SU-DHL-6 (cell line): ENCODE measurements at regions not wholly inside any gene's neighbourhood (a gene's known extent, or its start where the extent isn't known, plus 50 kb on each side); places are given as distances from the start of the nearest gene placed in this dataset.

Source experiments
- H2AFZ ChIP-seq: fragments of 200-600 bp; sonication (generic); 2 replicates; pipeline ENCODE4 v1.6.1; 2014; ENCODE audit warnings: low read depth, mild to moderate bottlenecking, moderate library complexity, mixed read lengths, antibody characterized with exemption, low read length; ENCODE audit not compliant: severe bottlenecking
- H3F3A ChIP-seq: fragments of 200-600 bp; shearing (Covaris generic); 2 replicates; pipeline ENCODE4 v1.6.0; 2016; ENCODE audit warnings: antibody characterized with exemption, mild to moderate bottlenecking; ENCODE audit not compliant: insufficient read depth
- H3K27ac ChIP-seq: fragments of 200-600 bp; sonication (generic); 2 replicates; pipeline ENCODE4 v1.5.1; 2016; ENCODE audit warnings: low read depth, mild to moderate bottlenecking, low read length, moderate library complexity, mixed read lengths
- H3K27me3 ChIP-seq: fragments of 200-600 bp; sonication (generic), shearing (Covaris generic); 2 replicates; pipeline ENCODE4 v1.6.0; 2014; ENCODE audit warnings: mild to moderate bottlenecking, low read length
- H3K36me3 ChIP-seq: fragments of 200-600 bp; sonication (generic); 2 replicates; pipeline ENCODE4 v1.6.1; 2014; ENCODE audit warnings: mild to moderate bottlenecking, low read length, mixed read lengths
- H3K4me2 ChIP-seq: fragments of 300-600, 200-600 bp; shearing (Covaris generic), sonication (generic); 2 replicates; pipeline ENCODE4 v1.6.0; 2014; ENCODE audit warnings: low read length, low read depth, mild to moderate bottlenecking; ENCODE audit not compliant: poor library complexity, severe bottlenecking
- H3K4me3 ChIP-seq: fragments of 200-600 bp; sonication (generic); 2 replicates; pipeline ENCODE4 v1.5.1; 2014; ENCODE audit warnings: antibody characterized with exemption, low read length, mild to moderate bottlenecking, mixed read lengths; ENCODE audit not compliant: insufficient read depth, poor library complexity, severe bottlenecking
- H3K79me2 ChIP-seq: fragments of 200-600 bp; sonication (generic); 2 replicates; pipeline ENCODE4 v1.6.1; 2014; ENCODE audit warnings: mild to moderate bottlenecking, low read length, moderate library complexity; ENCODE audit not compliant: insufficient read depth
- H3K9ac ChIP-seq: fragments of 200-600 bp; sonication (generic); 2 replicates; pipeline ENCODE4 v1.7.0; 2014; ENCODE audit warnings: mild to moderate bottlenecking, low read length
- H3K9me2 ChIP-seq: fragments of 200-600 bp; sonication (generic); replicated peaks from 2 replicates; pipeline ENCODE4 v1.6.1; 2014; ENCODE audit warnings: low read length; ENCODE audit not compliant: insufficient read depth
- H3K9me3 ChIP-seq: fragments of 200-600 bp; sonication (generic); 2 replicates; pipeline ENCODE4 v1.6.1; 2014; ENCODE audit warnings: low read length, mixed read lengths; ENCODE audit not compliant: insufficient read depth
- H4K20me1 ChIP-seq: fragments of 200-600 bp; sonication (generic); 2 replicates; pipeline ENCODE4 v1.6.1; 2014; ENCODE audit warnings: low read depth, mild to moderate bottlenecking, antibody characterized with exemption, low read length, moderate library complexity, mixed read lengths
- EZH2phosphoT487 ChIP-seq: fragments of 200-600 bp; sonication (generic), shearing (Covaris generic); conservative IDR thresholded peaks from 2 replicates; pipeline ENCODE4 v1.6.1; 2018; ENCODE audit warnings: mild to moderate bottlenecking, antibody characterized with exemption, low read length, moderate library complexity, mixed read lengths
- TF ChIP-seq, protein P1 (sequence below): fragments of 200-600 bp; sonication (generic); IDR thresholded peaks from one replicate; pipeline ENCODE4 v1.5.1; 2017; ENCODE audit warnings: antibody characterized with exemption, mild to moderate bottlenecking, low read length, moderate library complexity; ENCODE audit not compliant: insufficient read depth, poor library complexity, severe bottlenecking

DNA sequence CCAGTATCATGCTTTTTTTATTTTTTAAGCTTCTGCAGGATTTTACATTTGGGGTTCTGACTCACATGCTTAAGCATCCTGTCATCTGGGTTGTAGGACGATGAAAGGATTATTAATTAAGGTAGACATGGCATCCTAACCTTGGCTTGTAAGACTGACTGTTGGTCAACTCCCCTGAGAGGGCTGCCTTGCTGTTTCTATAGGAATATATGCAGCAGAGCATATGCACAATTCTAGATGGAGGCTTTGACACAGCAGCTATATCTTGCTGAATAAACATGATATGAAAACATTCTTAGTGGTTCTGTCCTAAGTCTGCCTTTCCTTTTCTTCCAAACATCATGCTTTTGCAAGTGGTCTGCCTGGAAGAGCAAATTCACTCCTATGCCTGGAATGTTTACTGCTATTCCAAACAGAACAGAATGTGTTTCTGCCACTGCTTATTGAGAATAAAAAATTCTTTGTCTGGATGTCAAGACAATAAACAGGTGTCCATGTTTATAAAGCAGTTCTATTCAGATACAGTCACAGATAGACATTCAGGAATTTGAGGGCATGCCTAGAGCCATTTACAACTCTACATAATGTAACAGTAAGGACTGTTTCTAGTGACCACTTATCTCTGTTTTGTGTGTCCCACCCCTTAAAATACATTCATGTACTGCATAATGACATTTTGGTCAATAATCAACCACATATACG is 166.2 kb upstream of the PPP2R2B start:
- Histone ChIP-seq H3K4me3 (no peak overlapping the region), H3K27ac (no peak overlapping the region), H3K79me2 (no peaks in the 10 kb centered on the region), H3K4me2 (no peak overlapping the region), H3K36me3 (no peaks in the 10 kb centered on the region), H3F3A (no peaks in the 10 kb centered on the region), H3K27me3 (no peaks in the 10 kb centered on the region), H3K9me2 (no peaks in the 10 kb centered on the region), H4K20me1 (no peaks in the 10 kb centered on the region), H2AFZ (no peak overlapping the region), H3K9me3 (no peaks in the 10 kb centered on the region), H3K9ac (no peak overlapping the region)
- TF ChIP-seq EZH2phosphoT487 = no peak
- TF ChIP-seq, protein P1, sequence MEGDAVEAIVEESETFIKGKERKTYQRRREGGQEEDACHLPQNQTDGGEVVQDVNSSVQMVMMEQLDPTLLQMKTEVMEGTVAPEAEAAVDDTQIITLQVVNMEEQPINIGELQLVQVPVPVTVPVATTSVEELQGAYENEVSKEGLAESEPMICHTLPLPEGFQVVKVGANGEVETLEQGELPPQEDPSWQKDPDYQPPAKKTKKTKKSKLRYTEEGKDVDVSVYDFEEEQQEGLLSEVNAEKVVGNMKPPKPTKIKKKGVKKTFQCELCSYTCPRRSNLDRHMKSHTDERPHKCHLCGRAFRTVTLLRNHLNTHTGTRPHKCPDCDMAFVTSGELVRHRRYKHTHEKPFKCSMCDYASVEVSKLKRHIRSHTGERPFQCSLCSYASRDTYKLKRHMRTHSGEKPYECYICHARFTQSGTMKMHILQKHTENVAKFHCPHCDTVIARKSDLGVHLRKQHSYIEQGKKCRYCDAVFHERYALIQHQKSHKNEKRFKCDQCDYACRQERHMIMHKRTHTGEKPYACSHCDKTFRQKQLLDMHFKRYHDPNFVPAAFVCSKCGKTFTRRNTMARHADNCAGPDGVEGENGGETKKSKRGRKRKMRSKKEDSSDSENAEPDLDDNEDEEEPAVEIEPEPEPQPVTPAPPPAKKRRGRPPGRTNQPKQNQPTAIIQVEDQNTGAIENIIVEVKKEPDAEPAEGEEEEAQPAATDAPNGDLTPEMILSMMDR = no peak

DNA sequence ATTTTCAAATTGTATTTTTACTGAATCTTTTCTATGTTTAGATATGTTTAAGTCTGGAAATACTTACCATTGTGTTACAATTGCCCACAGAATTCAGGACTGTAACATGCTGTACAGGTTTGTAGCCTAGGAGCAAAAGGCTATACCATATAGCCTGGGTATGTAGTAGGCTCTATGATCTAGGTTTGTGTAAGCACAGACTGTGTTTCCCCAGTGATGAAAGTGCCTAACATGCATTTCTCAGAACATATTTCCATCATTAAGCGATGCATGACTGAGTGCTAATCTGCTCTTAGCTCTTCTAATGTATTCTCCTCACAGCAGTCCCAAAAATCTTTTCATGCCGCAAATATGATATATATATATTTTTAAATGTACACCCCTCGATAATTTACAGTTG is 166.7 kb upstream of the PPP2R2B start:
- Histone ChIP-seq H3K9me3 (no peaks in the 10 kb centered on the region), H3K27ac (no peak overlapping the region), H2AFZ (no peak overlapping the region), H4K20me1 (no peaks in the 10 kb centered on the region), H3K79me2 (no peaks in the 10 kb centered on the region), H3K9ac (no peak overlapping the region), H3F3A (no peaks in the 10 kb centered on the region), H3K9me2 (no peaks in the 10 kb centered on the region), H3K4me3 (no peak overlapping the region), H3K27me3 (no peaks in the 10 kb centered on the region), H3K36me3 (no peaks in the 10 kb centered on the region), H3K4me2 (no peak overlapping the region)
- TF ChIP-seq, protein P1 = no peak
- TF ChIP-seq EZH2phosphoT487 = no peak

DNA sequence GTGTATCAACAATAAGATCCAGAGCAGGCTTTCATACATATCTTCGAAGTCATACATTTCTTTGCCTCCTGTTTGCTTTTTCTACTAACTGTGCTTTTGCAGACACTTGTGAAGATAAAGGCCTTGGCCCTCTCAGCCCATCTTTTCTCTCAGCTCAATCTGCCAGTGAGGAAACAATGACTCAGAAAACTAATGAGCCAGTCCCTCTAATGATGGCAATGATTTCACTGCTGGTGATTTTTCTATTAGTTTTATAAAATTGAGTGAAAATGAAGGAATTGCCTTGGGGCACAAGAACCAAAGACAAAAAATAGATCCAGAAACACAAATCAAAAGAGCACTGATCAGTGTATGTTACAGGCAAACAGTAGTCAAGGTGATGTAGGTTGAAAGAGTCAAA is 167.7 kb upstream of the PPP2R2B start:
- H3K27ac ChIP-seq = no peak overlapping the region
- no peaks in the 10 kb centered on the region for H3K79me2 ChIP-seq
- H3K27me3 ChIP-seq = no peaks in the 10 kb centered on the region
- no peaks in the 10 kb centered on the region for H3K9me2 ChIP-seq
- no peak overlapping the region for H3K4me3 ChIP-seq
- no peak overlapping the region for H3K9ac ChIP-seq
- TF ChIP-seq EZH2phosphoT487 = no peak
- TF ChIP-seq, protein P1 = no peak
- H4K20me1 ChIP-seq = no peaks in the 10 kb centered on the region
- H3K4me2 ChIP-seq = no peak overlapping the region
- H3F3A ChIP-seq = no peaks in the 10 kb centered on the region
- no peaks in the 10 kb centered on the region for H3K9me3 ChIP-seq
- no peak overlapping the region for H2AFZ ChIP-seq
- H3K36me3 ChIP-seq = no peaks in the 10 kb centered on the region
